Neural cell (in vitro differentiated cells): ENCODE measurements at regions not wholly inside any gene's neighbourhood (a gene's known extent, or its start where the extent isn't known, plus 50 kb on each side); places are given as distances from the start of the nearest gene placed in this dataset.
A peak's percentile ranks its signal among the peaks of the same experiment; 100 is the strongest.

ENCODE experiments used
- H2AFZ ChIP-seq: fragments of 200-600, 300-800 bp; sonication (generic), shearing (Covaris generic); 2 replicates; pipeline ENCODE4 v1.6.0; 2014; ENCODE audit warnings: low read depth, mild to moderate bottlenecking, antibody characterized with exemption, low read length, moderate library complexity
- H3F3A ChIP-seq: fragments of 200-600 bp; shearing (Covaris generic); 2 replicates; pipeline ENCODE4 v1.6.1; 2016; ENCODE audit warnings: mild to moderate bottlenecking, moderate library complexity, mixed read lengths, antibody characterized with exemption, low read length; ENCODE audit not compliant: insufficient read depth, poor library complexity, severe bottlenecking
- H3K27ac ChIP-seq: fragments of 200-600, 300-800 bp; sonication (generic), shearing (Covaris generic); 2 replicates; pipeline ENCODE4 v1.5.1; 2014; ENCODE audit warnings: mild to moderate bottlenecking, low read length, moderate library complexity
- H3K27me3 ChIP-seq: fragments of 300-800, 200-600 bp; sonication (generic), shearing (Covaris generic); 2 replicates; pipeline ENCODE4 v1.6.0; 2014; ENCODE audit warnings: mild to moderate bottlenecking, low read depth, low read length, moderate library complexity; ENCODE audit not compliant: insufficient read depth
- H3K36me3 ChIP-seq: fragments of 300-800, 200-600 bp; sonication (generic), shearing (Covaris generic); 2 replicates; pipeline ENCODE4 v1.5.1; 2014; ENCODE audit warnings: mild to moderate bottlenecking, antibody characterized with exemption, low read length, moderate library complexity; ENCODE audit not compliant: insufficient read depth
- H3K4me2 ChIP-seq: fragments of 300-800, 200-600 bp; sonication (generic), shearing (Covaris generic); 2 replicates; pipeline ENCODE4 v1.6.0; 2014; ENCODE audit warnings: mild to moderate bottlenecking, low read length
- H3K4me3 ChIP-seq: fragments of 300-800, 200-600 bp; sonication (generic), shearing (Covaris generic); 2 replicates; pipeline ENCODE4 v1.5.1; 2014; ENCODE audit warnings: mild to moderate bottlenecking, low read length, moderate library complexity
- H3K79me2 ChIP-seq: fragments of 200-600 bp; shearing (Covaris generic); replicated peaks from 2 replicates; pipeline ENCODE4 v1.6.0; 2014; ENCODE audit warnings: mild to moderate bottlenecking, low read length, moderate library complexity; ENCODE audit not compliant: insufficient read depth
- H3K9ac ChIP-seq: fragments of 300-800, 200-600 bp; sonication (generic), shearing (Covaris generic); 2 replicates; pipeline ENCODE4 v1.6.1; 2016; ENCODE audit warnings: mild to moderate bottlenecking, low read length, mixed read lengths
- H3K9me2 ChIP-seq: fragments of 200-600 bp; shearing (Covaris generic); 2 replicates; pipeline ENCODE4 v1.6.1; 2016; ENCODE audit warnings: mild to moderate bottlenecking, low read length, mixed read lengths; ENCODE audit not compliant: insufficient read depth
- H3K9me3 ChIP-seq: fragments of 200-600, 300-800 bp; sonication (generic), shearing (Covaris generic); 2 replicates; pipeline ENCODE4 v1.6.1; 2016; ENCODE audit warnings: mild to moderate bottlenecking, mixed run types, low read length, moderate library complexity, mixed read lengths
- H4K20me1 ChIP-seq: fragments of 200-600 bp; shearing (Covaris generic); 2 replicates; pipeline ENCODE4 v1.6.1; 2016; ENCODE audit warnings: mild to moderate bottlenecking, mixed run types; ENCODE audit not compliant: insufficient read depth
- CTCF ChIP-seq: fragments of 450-650 bp; IDR thresholded peaks from 2 replicates; pipeline ENCODE4 v1.5.1; 2014; ENCODE audit warnings: antibody characterized with exemption, mild to moderate bottlenecking, moderate library complexity; ENCODE audit not compliant: poor library complexity, severe bottlenecking
- EP300 ChIP-seq: fragments of 450-650 bp; conservative IDR thresholded peaks from 2 replicates; pipeline ENCODE4 v1.6.1; 2014; ENCODE audit warnings: antibody characterized with exemption, mild to moderate bottlenecking, moderate library complexity; ENCODE audit not compliant: poor library complexity, severe bottlenecking
- EZH2 ChIP-seq: fragments of 200-600, 300-800 bp; shearing (Covaris generic), sonication (generic); IDR thresholded peaks from 2 replicates; pipeline ENCODE4 v1.6.1; 2014; ENCODE audit warnings: antibody characterized with exemption, low read length, borderline replicate concordance, mild to moderate bottlenecking; ENCODE audit not compliant: insufficient read depth, poor library complexity, severe bottlenecking
- MXI1 ChIP-seq: fragments of 450-650 bp; conservative IDR thresholded peaks from 2 replicates; pipeline ENCODE4 v1.6.1; 2014; ENCODE audit warnings: antibody characterized with exemption, mild to moderate bottlenecking; ENCODE audit not compliant: poor library complexity, severe bottlenecking
- POLR2AphosphoS5 ChIP-seq: IDR thresholded peaks from 2 replicates; pipeline ENCODE4 v1.6.1; 2012
- RAD21 ChIP-seq: fragments of 450-650 bp; conservative IDR thresholded peaks from 2 replicates; pipeline ENCODE4 v1.6.1; 2014; ENCODE audit warnings: antibody characterized with exemption, mild to moderate bottlenecking, moderate library complexity
- REST ChIP-seq: IDR thresholded peaks from 2 replicates; pipeline ENCODE4 v1.6.1; 2012; ENCODE audit warnings: borderline replicate concordance
- SMC3 ChIP-seq: fragments of 450-650 bp; conservative IDR thresholded peaks from 2 replicates; pipeline ENCODE4 v1.6.1; 2014; ENCODE audit warnings: antibody characterized with exemption, mild to moderate bottlenecking, moderate library complexity; ENCODE audit not compliant: poor library complexity
- TAF1 ChIP-seq: IDR thresholded peaks from 2 replicates; pipeline ENCODE4 v1.6.1; 2012; ENCODE audit warnings: low read depth

GRCh38 chr14:100660882-100661635 is 65.6 kb upstream of the DLK1 start:
- Histone ChIP-seq H3K79me2 (no peaks in the 10 kb centered on the region), H3K9ac (no peak overlapping the region), H3K9me3 (no peaks in the 10 kb centered on the region), H3K9me2 (no peaks in the 10 kb centered on the region), H3K27me3 (no peaks in the 10 kb centered on the region), H3K36me3 (no peaks in the 10 kb centered on the region), H4K20me1 (no peaks in the 10 kb centered on the region), H2AFZ (no peak overlapping the region), H3K27ac (peak overlapping the region; percentile 23), H3K4me2 (no peak overlapping the region), H3K4me3 (no peak overlapping the region), H3F3A (no peaks in the 10 kb centered on the region)
- TF ChIP-seq RAD21 (no peak), SMC3 (no peak), EZH2 (no peak), MXI1 (no peak), EP300 (no peak), POLR2AphosphoS5 (no peak)

- Histone ChIP-seq H3K9me2 (no peaks in the 10 kb centered on the region), H3K27ac (no peak overlapping the region), H3K36me3 (no peaks in the 10 kb centered on the region), H2AFZ (no peak overlapping the region), H3F3A (no peaks in the 10 kb centered on the region), H3K9me3 (no peaks in the 10 kb centered on the region), H3K27me3 (no peaks in the 10 kb centered on the region), H4K20me1 (no peaks in the 10 kb centered on the region), H3K9ac (no peak overlapping the region), H3K4me3 (no peak overlapping the region), H3K4me2 (no peak overlapping the region), H3K79me2 (no peaks in the 10 kb centered on the region)
- TF ChIP-seq TAF1 = no peak
- peak; percentile 69 for TF ChIP-seq RAD21
- peak; percentile 73 for TF ChIP-seq CTCF
- TF ChIP-seq SMC3 = peak; percentile 63
These were observed 63.6 kb upstream of the DLK1 start for GRCh38 chr14:100662879-100663760.

GRCh38 chr14:100663761-100664052 is 63.0 kb upstream of the DLK1 start:
- Histone ChIP-seq H3K27ac (no peak overlapping the region), H3K9me2 (no peaks in the 10 kb centered on the region), H4K20me1 (no peaks in the 10 kb centered on the region), H3K27me3 (no peaks in the 10 kb centered on the region), H2AFZ (no peak overlapping the region), H3F3A (no peaks in the 10 kb centered on the region), H3K9me3 (no peaks in the 10 kb centered on the region), H3K4me2 (no peak overlapping the region), H3K4me3 (no peak overlapping the region), H3K36me3 (no peaks in the 10 kb centered on the region), H3K79me2 (no peaks in the 10 kb centered on the region), H3K9ac (no peak overlapping the region)
- TF ChIP-seq TAF1 (no peak), EP300 (no peak), POLR2AphosphoS5 (no peak), SMC3 (no peak), CTCF (no peak), MXI1 (no peak), REST (no peak), RAD21 (no peak), EZH2 (no peak)
